Ramos (cell line): ENCODE measurements at regions not wholly inside any gene's neighbourhood (a gene's known extent, or its start where the extent isn't known, plus 50 kb on each side); places are given as distances from the start of the nearest gene placed in this dataset.
"Not testable (repeated sequence)": the region's sequence is repeated elsewhere in the genome, so short reads cannot be mapped to it uniquely, and the experiment has no call there.

Experiments
- in situ Hi-C: fragments of 300-500 bp; cut with MboI; formaldehyde crosslinking; loops from one replicate; pipeline ENCODE4 v1.14.3; 2022; ENCODE audit warnings: low sequenced_read_pairs; ENCODE audit not compliant: unreplicated experiment

- in situ Hi-C loops = no loop called here
Observed at GRCh38 chr2:12923907-12924610, 207.3 kb downstream of the TRIB2 start.

GRCh38 chr2:12926641-12927040 lies 209.9 kb downstream of the TRIB2 start:
- in situ Hi-C loops = not testable (repeated sequence)

- in situ Hi-C loops = no loop called here
Observed at GRCh38 chr2:12928197-12928774, 211.6 kb downstream of the TRIB2 start.

- in situ Hi-C loops = no loop called here
Observed at GRCh38 chr2:12928775-12929401, 212.2 kb downstream of the TRIB2 start.

- in situ Hi-C loops = no loop called here
Observed at GRCh38 chr2:12929758-12930157, 213.0 kb downstream of the TRIB2 start.

- in situ Hi-C loops = no loop called here
Observed at GRCh38 chr2:12930391-12930790, 213.7 kb downstream of the TRIB2 start.

GRCh38 chr2:12931186-12931844 lies 214.6 kb downstream of the TRIB2 start:
- in situ Hi-C loops = no loop called here

- in situ Hi-C loops = no loop called here
Observed at GRCh38 chr2:12932192-12932591, 215.5 kb downstream of the TRIB2 start.

- in situ Hi-C loops = no loop called here
Observed at GRCh38 chr2:12934146-12934756, 217.5 kb downstream of the TRIB2 start.

GRCh38 chr2:12935222-12935621 lies 218.5 kb downstream of the TRIB2 start:
- in situ Hi-C loops = no loop called here

GRCh38 chr2:12935796-12936195 lies 219.1 kb downstream of the TRIB2 start:
- in situ Hi-C loops = no loop called here

- in situ Hi-C loops = no loop called here
Observed at GRCh38 chr2:12941203-12941602, 224.5 kb downstream of the TRIB2 start.

- in situ Hi-C loops = no loop called here
Observed at GRCh38 chr2:12948231-12948960, 231.7 kb downstream of the TRIB2 start.

- in situ Hi-C loops = no loop called here
Observed at GRCh38 chr2:12948961-12949353, 232.2 kb downstream of the TRIB2 start.

- in situ Hi-C loops = no loop called here
Observed at GRCh38 chr2:12949406-12949805, 232.7 kb downstream of the TRIB2 start.

- in situ Hi-C loops = no loop called here
Observed at GRCh38 chr2:12950174-12950573, 233.4 kb downstream of the TRIB2 start.

- in situ Hi-C loops = no loop called here
Observed at GRCh38 chr2:12950957-12951656, 234.4 kb downstream of the TRIB2 start.

- in situ Hi-C loops = no loop called here
Observed at GRCh38 chr2:12951657-12951973, 234.9 kb downstream of the TRIB2 start.

GRCh38 chr2:12953596-12953995 lies 236.9 kb downstream of the TRIB2 start:
- in situ Hi-C loops = no loop called here

- in situ Hi-C loops = no loop called here
Observed at GRCh38 chr2:12955864-12956263, 239.1 kb downstream of the TRIB2 start.
